ELF-1 (cell line): ENCODE measurements at regions not wholly inside any gene's neighbourhood (a gene's known extent, or its start where the extent isn't known, plus 50 kb on each side); places are given as distances from the start of the nearest gene placed in this dataset.

Source experiments
- DNase-seq: peaks from one replicate; pipeline ENCODE4 v3.0.0-alpha.2; 2016; ENCODE audit warnings: low read depth, low spot score

DNA sequence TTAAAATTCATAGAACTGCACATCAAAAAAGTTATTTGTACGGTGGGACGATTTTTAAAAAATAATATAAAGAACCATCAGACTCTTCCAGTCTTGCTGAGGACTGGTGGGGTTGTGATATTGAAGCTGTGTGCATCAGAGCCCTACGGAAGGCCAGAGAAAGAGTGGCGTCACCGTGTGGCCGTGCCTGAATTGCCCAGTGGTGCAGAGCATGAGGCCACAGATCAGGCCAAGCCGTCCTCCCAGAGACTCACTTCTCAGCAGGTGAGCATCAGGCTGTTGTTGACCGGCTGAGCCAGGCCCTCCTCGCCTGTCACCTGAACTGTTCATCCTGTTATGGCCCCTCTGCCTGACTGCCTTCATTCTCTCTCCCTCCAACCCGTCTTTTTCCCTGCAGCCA, 1013.9 kb downstream of the TBC1D22A start:
- peak; percentile 70 for DNase-seq

DNA sequence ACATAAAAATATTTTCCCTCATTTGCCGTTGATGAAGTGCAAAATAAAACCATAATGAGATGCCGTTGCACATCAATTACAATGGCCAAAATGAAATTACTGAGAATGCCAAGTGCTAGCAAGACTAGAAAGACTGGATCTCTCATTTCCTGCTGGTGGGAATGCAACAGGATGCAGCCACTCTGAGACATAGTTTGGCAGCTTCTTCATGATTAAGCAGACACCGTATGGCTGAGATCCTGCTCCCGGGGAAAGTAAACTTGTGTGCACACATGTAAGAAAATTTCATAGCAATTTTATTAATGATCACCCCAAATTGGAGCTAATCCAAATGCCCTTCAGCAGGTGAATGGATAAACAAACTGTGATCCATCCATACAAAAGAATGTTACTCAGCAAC, 1013.2 kb downstream of the TBC1D22A start:
- DNase-seq, result no peak

DNA sequence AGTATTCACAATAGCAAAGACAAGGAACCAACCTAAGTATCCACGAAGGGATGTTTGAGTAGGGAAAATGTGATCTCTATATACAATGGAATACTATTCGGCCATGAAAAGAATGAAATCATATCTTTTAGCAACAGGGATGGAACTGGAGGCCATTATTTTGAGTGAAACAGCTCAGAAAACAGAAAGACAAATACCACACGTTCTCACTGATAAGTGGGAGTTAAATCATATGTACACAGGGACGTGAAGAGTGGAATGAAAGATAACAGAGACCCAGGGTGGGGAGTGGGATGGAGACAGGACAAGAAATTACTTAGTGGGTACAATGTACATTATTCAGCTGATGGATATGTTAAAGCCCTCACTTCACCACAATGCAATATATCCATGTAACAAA, 1012.7 kb downstream of the TBC1D22A start:
- no peak for DNase-seq

DNA sequence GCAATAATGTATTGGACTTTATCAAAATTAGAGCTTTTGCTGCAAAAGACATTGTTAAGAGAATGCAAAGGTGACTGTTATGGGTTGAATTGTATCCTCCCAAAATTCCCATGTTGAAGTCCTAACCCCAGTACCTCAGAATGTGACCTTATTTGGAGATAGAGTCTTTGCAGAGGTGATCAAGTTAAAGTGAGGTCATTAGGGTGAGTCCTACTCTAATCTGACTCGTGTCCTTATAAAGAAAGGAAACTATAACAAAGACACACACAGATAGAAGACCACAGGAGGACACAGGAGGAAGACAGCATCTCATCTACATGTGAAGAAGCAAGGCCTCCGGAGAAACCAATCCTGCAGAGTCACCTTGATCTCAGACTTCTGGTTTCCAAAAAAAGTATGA, 1011.2 kb downstream of the TBC1D22A start:
- DNase-seq, result no peak

DNA sequence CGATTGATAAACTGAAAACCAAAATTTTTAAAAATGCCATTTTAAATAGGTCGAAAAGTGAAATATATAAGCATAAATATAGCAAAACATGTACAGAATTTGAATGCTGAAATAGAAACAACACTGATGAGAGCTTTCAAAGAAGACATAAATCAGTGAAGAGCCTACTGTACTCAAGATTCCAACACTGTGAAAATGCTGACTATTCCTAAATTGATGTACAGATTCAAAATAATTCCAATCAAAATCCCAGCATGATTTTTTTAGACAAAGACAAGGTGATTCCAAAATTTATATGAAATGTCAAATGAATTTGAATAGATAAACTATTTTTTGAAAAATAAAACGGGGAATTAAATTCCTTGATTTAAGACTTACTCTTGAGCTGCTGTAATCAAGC, 1010.4 kb downstream of the TBC1D22A start:
- no peak for DNase-seq

DNA sequence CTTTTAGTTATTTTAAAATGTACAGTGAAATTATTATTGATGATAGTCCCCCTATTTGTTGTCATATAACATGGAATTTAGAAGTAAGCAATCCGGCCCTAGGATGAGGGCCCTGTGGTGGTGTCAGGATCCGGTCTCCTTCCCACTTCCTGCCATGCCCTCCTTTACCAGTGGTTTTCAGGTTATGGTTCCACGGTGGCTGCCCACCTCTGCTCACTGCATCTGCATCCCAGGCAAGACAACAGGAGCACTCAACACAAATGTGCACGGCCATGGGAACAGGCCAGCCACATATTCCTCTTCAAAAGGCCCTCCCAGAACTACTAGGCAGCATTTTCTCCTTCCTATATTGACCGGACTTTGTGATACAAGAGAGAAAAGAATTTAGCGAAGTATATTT, 1007.2 kb downstream of the TBC1D22A start:
- DNase-seq, result no peak

DNA sequence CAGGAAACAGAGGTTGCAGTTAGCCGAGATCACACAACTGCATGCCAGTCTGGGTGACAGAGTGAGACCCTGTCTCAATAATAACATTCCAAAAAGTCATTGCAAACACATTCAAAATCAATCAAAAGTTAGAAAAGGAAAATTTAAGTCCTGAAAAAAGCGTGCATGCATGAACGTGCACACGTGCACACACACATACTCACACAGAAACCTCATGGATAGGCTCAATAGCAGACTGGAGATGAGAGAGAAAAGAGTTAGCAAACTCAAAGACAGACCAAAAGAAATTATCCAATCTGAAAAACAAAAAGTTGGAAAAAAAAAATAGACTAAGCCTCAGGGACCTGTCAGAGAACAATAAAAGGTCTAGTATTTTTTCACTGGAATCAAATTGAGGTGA, 1005.6 kb downstream of the TBC1D22A start:
- no peak for DNase-seq

DNA sequence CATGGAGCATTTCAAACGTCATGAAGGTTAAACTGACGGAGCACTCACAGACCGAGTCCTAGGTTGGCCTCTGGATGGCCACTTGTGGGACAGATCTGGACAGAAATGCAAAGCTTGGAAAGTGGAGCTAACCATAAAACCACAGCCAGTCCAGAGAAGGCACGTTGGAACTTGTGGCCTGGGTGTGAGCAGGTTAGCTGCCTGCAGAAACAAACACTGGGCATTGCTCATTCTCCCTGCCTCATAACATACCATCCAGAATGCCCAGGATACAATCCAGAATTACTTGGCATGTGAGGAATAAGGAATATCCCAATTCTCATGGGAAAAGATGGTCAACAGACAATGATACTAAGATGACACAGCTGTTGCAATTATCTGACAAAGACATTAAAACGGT, 1005.0 kb downstream of the TBC1D22A start:
- DNase-seq, result no peak

DNA sequence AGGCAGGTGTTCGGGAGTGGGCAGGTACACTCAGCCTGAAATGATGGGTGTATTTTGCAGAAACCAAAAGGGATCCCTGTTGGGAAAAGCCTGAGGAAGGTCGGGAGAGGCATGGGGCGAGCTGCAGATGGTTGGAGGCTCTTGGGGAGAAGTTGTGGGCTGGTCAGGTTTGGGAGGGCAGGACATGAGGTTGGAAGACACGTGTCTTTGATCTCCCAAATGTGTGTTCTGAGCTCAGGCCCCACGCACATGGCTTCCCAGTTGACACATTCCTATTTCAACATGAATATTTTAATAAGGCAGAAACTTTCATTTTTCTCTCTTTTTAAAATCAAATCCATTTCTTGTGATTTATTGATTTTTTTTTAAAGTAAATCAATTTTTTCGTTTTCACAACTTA, 1003.3 kb downstream of the TBC1D22A start:
- DNase-seq, result no peak

DNA sequence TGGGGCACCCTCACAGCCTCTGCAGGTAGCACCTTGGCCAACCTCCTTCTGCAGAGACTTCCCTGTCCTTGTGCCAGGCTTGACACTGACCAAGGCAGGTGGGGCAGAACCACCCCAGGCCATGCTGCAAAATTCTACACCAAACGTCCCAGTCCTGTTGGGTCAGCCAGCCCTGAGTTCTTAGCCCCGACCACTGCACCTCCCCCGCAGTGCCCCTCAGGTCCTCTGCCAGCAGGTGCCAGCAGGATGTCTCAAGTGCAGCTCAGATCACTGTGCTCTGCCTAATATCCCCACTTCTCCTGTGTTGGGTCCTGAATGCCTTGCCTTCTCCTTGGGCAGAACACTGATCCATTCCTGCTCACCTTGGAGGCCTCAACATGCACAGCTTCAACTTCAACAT, 999.7 kb downstream of the TBC1D22A start:
- DNase-seq, result no peak

DNA sequence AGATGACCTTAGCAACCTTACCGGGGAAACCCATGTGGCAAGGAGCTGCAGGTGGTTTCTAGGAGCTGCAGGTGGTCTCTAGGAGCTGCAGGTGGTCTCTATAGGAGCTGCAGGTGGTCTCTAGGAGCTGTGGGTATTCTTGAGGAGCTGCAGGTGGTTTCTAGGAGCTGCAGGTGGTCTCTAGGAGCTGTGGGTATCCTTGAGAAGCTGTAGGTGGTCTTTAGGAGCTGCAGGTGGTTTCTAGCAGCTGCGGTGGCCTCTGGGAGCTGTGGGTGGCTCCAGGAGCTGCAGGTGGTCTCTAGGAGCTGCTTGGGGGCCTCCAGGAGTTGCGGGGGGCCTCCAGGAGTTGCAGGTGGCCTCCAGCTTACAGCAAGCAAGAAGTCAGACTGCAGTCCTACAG, 997.5 kb downstream of the TBC1D22A start:
- no peak for DNase-seq

DNA sequence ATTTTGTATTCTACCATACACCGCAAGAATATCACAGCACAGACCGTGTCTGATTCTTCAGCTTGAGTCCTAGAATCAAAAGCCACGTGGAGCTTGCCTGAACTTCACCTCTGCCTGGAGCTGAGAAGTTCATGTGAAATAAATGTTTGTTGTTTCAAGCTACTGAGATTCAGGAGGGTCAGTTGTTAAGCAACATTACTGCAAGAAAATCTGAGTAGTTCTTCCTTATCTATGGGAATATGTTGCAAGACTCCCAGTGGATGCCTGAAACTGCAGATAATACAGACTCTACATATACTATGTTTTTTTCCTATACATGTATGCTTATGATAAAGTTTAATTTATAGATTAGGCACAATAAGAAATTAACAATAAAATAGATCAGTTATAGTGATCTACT, 995.3 kb downstream of the TBC1D22A start:
- no peak for DNase-seq

DNA sequence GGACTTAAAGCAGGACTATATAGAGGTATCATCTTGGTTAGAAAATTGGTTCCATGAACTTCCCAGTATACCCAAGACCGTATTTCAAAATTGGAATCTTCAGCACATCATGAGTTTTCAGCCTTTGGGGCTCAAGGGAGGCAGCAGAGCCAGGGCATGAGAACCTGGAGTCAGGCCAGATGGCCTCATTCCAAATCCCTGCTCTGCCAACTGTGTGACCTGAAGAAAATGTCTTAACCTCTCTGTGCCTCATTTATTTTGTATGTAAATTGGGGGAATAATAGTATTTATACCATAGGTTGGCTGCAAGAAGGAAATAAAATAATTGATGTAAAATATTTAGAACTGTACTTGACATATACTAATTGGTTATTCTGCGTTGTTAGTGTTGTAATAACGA, 987.6 kb downstream of the TBC1D22A start:
- DNase-seq, result no peak

DNA sequence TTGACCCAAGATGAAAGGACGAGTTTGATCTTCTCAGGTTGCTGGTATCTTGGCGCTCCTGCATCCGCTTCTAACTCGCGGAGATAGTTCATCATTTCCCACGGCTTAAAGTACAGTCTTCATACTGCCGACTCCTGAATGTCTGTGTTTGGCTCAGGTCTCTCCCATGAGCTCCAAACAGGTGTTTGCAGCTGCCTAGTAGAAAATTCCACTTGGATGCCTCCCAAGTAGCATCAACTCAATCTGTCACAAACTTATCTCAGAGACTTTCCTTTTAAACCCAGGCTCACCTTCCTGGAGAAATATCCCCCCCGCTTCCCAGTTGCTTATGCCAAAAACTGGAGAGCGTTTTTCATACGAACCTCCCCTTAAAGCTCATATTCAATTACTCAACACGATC, 986.5 kb downstream of the TBC1D22A start:
- DNase-seq, result no peak

DNA sequence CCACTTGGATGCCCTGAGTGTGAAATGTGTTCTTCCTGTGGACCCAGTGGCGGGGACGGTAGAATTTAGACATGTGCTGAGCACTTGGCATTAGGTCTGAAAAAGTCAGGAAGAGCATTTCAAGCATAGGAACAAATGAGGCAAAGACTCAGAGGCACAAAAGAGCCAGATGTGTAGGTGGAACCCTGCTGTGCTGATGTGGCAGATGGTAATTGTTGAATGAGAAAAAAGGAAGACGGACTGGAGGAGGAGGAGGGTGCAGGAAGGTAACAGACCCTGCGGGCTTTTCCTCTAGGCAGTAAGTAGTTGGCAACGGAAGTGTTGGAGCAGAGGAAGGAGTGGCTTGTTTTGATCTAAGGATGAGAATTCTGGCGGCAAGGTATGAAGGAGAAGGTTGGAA, 985.8 kb downstream of the TBC1D22A start:
- peak; percentile 65 for DNase-seq

DNA sequence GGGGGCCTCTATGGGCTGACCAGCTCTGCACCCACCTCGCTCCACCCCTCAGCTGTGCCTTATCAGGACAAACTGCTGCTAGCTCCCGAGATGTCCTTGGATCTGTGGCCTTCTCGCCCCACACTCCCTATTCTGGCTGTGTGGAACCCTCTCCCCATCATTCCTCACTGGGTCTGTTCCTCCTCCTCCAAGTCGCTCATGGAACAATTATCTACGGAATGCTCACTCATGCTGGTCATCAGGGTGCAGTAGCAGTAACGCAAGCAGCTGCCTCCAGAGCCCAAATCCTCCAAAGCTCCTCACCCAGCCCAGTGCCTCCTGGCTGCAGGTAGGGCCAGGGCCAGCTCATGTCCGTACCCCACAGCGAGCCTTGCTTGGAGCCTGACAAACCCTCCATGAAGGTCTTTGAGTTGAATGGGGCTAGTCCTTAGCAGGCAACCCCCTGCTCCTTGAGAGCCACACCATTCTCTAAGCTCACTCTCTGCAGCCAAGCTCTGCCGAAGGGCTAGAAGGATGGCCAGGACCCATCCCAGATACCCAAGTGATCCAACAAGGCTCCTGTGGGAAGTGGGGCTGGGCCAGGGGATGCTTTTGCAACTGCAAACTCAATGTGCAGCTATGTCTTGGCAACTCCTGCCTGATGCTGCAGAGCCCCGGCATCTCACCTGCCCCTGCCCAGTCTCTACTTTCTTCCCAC, 977.8 kb downstream of the TBC1D22A start:
- DNase-seq, result no peak

DNA sequence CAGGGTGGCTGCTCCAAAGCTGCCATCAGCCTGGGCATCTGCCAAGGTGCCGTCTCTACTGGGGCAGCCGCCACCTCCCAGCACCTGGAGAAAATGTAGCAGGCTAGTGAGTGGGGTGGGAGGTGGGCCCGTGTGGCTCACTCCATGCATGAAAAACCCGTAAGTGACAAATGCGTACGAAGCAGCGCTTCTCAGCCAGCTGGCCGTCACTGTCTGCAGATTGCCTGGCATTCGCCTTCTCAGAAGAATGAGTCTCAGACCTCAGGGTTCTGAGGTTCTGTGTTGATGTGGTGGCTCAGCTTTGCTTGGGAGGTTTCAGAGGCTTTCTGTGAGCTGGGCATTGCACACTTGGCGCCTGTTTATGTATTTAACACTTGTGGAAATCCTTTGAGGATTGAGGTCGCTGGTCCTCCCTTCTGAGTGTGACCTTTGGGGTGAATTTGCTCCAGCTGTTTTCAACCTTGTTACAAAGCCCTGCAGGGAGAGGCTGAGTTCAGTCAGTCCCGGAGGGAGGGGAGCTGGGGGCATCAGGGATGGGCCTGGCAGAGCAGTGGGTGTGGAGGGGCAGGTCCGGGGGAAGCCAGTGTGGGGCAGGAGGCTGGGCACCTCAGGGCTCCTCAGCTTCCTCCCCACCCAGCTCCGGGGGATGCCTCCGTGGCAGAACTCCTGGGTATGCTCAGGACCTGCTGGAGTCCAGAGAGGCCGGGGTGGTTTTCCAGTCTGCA, 977.0 kb downstream of the TBC1D22A start:
- DNase-seq, result no peak

DNA sequence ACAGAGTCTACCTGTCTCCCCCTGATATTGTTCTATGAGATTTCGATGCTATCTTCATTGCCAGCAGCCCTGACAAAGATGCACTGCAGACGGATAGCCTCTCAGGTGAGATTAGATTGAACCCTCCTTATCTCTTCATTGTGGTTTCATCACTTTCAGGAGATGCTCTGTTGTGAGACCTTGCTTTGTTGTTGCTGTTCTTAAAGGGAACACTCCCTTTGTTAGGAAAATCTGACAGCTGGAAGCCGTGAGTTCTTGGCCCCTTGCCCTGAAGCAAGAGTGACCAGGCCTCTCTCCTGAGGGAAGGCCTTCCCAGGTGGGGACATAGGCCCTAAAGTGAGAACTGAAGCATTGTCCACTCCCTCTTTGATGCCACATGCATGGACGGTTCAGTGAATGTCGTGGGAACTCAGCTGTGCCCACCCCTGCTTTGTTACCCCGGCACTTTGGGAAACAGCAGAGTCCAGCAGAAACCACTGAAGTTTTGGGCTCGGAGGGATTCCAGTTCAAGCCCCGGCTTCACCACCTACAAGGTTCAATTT, 976.1 kb downstream of the TBC1D22A start:
- DNase-seq, result peak; percentile 57

DNA sequence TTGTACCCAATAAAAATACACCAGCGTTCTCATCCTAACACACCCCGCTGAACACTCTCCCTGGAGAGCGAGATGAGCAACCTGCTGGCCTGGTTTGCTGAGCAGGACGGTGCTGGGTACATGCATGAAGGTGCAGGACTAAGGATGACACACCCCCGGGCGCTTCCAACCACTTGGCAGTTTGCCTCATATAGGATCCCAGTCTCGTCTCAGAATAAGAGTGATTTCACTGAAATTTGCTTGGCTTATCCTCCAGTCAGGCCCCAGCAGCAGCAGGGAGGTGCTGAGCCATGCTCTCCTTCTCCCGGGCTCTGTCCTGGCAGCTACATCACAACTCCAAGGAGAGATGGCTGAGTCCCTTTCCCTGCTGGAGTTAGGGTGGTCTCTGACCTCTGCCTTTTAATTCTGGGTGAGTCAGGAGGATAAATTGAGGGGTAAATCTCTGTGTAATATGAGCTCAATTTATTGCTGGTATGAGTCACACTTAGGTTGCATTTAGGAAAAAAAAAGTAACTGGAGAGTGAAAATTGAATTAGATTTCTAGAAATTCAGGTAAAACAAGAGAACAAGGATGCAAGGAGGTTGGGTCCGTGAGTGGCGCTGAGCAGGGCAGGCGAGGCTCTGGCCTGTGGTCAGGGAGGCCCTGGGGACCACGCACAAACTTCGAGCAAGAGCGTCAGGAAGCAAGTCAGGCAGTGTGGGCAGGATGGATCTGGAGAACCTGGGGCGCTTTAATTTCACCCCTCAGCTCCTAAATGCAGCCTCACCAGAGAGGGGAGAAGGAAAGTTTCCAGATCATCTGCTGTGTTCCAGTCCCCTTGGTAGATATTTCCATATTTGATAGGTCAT, 974.0 kb downstream of the TBC1D22A start:
- DNase-seq, result no peak

DNA sequence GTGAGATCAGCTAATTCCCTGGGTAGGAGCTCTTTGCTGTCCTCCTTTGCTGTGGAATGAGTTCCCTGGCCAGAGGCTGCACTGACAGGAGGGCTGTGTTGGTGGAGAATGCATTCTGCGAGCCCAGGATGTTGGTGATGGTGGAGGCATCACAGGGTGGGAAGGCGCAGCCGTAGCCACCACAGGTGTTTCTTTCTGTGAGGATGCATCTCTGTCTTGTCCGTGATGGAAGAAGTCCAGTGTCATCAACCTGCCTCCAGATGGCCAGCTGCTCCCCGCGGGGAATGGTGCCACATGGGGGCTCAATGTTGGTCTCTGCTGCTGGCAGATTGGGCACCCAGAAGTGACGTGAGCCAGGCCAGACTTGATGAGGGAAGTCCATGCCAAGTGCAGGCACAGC, 972.1 kb downstream of the TBC1D22A start:
- no peak for DNase-seq

DNA sequence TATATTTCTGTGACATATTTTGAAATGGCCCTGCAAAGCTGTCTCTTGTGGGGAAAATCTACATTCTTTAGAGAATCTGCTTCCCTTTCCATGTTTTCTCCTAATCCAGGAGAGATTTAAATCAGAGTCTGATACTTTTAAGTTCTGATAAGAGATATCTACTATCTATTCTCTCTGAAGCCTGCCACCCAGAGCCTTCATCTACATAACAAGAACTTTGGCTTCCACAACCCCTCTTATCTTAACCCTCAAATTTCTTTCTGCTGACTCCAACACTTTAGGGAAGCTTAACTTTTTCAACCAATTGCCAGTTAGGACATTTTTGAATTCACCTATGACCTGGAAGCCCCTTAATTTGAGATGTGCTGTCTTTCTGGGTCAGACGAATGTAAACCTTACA, 965.2 kb downstream of the TBC1D22A start:
- peak; percentile 39 for DNase-seq

DNA sequence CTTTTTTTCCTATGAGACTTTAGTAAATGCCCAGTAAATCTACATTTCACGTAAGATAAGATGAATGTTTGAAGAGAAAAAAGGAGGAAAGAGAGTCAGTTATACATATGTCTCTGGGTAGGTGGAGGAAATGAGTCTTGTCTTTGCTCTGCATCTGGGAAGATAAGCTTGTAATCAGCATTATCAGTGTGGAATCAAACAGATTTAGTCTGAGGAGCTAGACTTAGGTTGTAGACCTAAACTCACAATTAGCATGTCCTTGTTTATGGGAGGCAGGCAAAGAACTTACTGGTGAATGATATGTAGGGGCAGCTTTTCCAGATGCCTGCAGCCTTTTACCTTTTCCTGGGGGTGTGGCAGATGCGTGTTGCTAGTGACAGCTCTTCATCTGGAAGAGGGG, 962.3 kb downstream of the TBC1D22A start:
- DNase-seq, result no peak
